GM21529 (cell line): ENCODE measurements at regions not wholly inside any gene's neighbourhood (a gene's known extent, or its start where the extent isn't known, plus 50 kb on each side); places are given as distances from the start of the nearest gene placed in this dataset.

ENCODE experiments used
- ATAC-seq: cut with Tn5 transposase; IDR thresholded peaks from one replicate; pipeline ENCODE4 v1.9.1; 2021; ENCODE audit not compliant: unreplicated experiment

- no peak for ATAC-seq
Observed at GRCh38 chr5:86970361-86970760, 297.3 kb upstream of the RASA1 start.

DNA sequence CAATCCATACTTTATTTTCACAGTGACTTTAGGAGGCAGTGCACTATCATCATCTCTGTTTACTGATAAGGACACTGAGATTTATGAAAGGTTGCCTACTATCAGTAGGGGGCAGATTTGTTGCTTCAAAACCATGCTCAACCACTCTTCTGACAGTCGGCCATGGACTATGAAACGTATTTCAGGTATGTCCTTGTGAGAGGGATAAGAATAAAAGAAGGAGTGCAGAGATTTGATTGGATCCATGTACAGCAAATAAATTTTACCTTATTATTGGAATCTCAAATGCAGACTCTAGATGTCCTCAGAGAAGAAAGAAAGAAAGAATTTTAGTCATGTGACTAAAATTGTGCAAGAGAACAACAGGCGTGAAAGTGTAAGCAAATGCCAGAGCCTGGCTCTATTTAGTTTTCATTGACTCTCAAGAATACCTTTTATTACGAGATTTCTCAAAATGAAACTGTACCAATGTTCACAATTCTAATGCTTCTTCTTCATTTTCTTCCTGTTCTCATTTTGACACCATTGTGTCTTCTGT is 296.6 kb upstream of the RASA1 start:
- ATAC-seq: peak; percentile 68

- ATAC-seq: no peak
Observed at GRCh38 chr5:86974955-86975354, 292.7 kb upstream of the RASA1 start.

- no peak for ATAC-seq
Observed at GRCh38 chr5:86977190-86977589, 290.5 kb upstream of the RASA1 start.

- ATAC-seq: no peak
Observed at GRCh38 chr5:86977808-86978207, 289.9 kb upstream of the RASA1 start.

GRCh38 chr5:86979811-86980411 is 287.8 kb upstream of the RASA1 start:
- ATAC-seq: peak; percentile 55

- no peak for ATAC-seq
Observed at GRCh38 chr5:86981898-86982297, 285.8 kb upstream of the RASA1 start.

DNA sequence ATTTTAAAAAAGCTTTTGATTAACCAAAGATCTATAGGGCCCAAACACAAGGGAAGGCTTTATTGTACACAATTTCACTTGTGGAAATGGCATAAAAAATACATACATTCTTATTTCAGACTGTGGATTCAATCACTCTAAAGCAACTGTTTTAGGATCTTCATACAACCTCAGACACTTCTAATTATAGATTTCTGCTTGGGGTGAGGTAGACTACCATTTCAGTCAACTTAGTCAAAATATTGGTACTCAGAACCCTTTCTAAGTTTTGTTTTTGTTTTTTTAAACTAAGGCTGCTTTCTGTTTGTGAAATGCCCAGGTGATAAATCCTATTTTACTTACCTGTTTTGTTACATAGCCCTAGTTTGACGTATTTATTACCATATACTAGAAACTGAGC is 284.5 kb upstream of the RASA1 start:
- ATAC-seq: no peak

DNA sequence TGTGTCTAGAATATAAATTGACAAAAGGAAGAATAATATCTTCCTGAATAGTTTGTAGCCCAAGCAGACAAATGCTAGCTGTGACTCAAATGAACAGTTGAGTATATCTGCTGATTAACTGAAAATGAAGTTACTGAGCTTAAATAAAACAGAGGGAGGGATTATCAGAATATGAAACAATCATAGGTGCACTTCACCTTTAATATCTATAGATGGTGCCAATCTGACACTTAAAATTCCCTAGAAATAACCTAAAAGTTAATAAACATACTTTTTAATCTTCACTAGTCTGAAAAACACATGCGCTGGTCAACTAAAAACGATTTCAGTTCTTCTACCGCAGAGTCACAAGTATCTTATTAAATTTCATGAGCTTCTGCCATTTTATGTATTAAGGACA is 280.8 kb upstream of the RASA1 start:
- no peak for ATAC-seq

DNA sequence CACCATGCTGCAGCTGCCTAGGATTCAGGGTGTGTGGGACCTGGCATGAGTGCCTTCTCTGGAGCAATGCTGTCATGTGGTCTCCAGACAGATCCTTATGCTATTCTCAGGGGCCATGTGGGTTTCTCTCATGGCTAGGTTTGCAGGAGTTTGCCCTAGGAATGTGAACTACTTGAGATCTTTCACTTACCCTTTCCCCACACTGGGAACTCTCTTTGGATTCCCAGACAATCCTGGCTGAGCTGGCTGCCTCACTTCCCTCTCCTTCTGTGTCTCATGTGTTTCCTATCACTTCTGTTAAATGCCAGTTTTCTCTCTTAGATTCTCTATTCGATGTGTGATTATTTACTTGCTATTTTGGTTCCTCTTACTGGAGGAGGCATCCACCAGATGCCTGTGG is 270.2 kb upstream of the RASA1 start:
- no peak for ATAC-seq

DNA sequence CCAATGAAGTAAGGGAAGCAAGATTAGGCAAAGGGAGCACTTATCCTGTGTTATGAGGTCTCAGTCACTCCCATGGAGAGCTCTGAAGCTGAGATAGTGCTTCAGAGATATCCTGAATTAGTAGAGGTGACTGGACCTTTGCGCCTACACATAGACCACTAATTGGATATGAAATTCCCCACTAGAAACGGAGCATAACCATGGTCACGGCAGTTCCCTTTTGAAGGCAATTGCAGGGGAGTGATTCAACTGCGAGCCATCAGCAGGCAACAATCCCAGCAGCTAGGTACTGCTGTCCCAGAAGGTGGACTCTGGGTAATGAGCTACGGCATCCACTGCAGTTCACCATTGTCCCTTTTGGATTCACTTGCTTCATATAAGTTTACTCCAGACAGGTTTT is 267.7 kb upstream of the RASA1 start:
- ATAC-seq: no peak

DNA sequence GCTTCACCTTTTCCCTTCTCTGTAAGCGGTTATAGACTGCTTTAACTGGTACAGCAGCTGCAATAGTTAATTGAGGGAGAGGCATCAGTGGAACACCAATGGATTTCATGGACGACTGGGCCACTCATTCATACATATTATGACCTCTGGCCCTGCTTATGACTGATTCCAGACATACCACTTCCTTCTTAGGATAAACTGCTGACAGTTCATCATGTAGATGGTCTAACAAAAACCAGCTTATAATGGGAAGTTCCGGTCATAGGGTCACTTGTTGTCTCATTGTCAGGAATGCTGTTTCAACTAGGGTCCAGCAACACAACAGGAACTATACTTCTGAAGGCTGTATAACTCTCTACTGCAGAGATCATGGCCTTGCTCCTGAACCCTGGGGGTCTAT is 265.2 kb upstream of the RASA1 start:
- no peak for ATAC-seq

DNA sequence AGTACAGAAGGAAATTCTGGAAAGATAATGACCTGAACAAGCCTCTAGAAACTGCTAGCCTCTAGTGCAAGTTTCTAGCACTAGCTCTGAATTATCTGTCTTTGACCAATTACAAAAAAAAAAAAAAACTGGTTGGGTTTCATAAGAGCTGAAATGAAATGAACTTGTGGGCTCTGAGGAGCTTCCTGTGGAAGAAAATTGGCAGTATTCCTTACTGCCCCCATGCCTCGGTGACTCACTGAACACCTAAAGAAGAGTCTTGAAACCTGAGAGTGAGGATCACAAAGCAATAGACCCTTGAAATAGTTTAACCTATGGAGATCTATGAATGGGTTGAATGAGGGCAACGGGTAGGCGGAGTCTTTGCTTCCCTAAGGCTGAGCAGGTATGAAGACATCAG is 263.6 kb upstream of the RASA1 start:
- ATAC-seq: no peak

- ATAC-seq: no peak
Observed at GRCh38 chr5:87007737-87008136, 259.9 kb upstream of the RASA1 start.

GRCh38 chr5:87008751-87009560 is 258.7 kb upstream of the RASA1 start:
- no peak for ATAC-seq

DNA sequence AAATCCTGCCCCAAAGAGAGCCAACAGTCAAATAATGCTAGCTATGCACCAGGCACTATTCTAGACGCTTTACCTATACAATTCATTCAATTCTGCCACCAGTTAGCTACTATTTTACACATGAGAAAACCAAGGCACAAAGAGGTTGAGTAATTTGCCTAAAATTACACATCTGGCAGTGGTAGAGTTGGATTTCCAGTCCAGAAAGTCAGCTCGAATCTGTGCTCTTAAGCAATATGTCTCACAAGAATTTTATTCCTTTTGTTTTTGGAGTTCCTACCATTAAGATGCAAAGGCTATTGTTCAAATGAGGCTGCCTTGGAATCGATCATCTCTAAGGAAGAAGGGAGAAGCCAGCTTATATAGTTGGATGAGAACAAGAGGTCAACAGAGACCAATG is 256.9 kb upstream of the RASA1 start:
- no peak for ATAC-seq

- ATAC-seq: no peak
Observed at GRCh38 chr5:87015901-87016300, 251.8 kb upstream of the RASA1 start.

DNA sequence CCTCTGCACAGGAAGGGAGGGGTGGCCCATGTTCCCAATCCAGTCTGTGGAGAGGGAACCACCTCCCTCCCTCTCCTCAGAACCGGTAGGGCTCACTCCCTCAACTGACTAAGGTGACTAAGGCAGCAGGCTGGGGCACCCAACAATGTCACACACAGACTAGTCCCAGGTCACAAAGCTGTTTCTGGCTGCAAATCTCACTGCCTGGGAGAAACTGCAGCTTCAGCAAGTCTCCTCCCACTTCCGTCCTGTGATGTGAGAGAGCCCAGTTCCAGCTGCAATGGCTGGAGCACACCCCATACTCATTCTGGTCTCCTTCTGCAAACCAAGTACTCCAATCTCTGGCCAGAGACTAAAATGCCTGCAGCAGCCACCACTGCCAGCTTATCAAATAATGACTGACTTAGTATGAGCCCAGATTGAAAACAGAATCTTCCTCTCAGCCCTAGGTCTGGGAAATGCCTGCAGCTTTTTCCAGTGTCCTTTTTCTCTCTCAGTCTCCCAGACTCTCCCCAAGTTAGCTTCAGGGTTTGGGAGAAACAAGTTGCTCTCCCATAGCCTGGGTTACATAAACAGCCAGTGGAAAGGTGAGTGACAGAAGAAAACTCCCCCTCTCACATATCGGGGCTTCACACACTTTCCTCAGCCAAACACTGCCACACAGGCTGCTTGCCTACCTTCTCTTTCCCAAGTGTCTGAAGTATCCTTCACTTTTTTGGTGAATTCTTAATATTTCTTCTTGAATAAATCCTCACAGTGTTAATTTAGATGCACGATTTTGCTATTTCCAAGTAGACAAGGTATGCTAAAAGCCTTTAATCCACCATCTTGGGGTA is 247.4 kb upstream of the RASA1 start:
- peak; percentile 97 for ATAC-seq

DNA sequence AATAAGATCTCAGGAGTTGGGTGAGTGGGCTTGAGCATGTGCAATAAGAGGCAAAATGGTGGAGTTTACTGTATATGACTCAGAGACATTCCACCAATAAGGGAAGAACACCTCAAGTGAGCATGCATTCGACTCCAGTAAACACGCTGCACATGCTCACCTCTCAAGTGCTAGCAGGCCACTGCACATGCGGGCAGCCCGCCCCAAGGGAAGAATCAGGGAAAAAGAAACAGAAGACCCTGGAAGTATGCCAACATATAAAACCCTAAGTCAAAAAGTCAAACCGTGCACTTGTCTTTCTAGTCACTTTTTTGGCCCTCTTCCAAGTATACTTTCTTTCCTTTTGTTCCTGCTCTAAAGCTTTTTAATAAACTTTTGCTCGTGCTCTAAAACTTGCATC is 245.3 kb upstream of the RASA1 start:
- ATAC-seq: no peak

- ATAC-seq: no peak
Observed at GRCh38 chr5:87027570-87027969, 240.1 kb upstream of the RASA1 start.

DNA sequence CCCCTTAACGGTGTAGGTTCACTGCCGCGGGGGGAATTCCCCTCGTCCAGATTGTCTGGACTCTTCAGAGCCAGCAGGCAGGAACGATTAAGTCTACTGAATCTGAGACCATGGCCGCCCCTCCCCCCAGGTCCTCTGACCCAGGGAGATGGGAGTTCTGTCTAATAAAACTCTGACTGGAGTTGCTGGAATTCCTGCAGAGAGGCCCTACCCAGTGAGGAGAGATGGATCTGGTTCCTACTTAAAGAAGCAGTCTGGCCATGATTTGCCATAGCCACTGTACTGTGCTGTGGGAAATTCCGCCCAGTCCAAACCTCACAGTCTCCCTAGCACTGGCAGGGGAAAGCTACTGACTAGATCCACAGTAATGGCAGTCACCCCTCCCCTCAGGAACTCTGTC is 237.7 kb upstream of the RASA1 start:
- no peak for ATAC-seq

DNA sequence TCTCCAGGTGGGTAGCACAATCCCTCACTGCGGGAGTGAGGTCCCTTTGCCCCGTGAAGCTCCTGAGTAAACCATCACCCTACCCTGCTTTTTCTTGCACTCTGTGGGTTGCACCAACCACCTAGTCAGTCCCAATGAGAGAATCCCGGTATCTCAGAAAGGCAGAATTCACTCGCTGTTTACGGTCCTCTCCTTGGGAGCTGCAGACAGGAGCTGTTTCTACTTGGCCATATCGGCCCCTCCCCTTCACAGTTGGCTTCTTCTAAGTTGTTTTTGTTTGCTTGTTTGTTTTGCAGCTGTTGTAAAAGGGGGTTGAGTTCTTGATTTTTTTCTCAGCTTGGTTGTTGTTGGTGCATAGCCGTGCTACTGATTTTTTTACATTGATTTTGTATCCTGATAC is 237.0 kb upstream of the RASA1 start:
- no peak for ATAC-seq
